ENCODE measurements at regions not wholly inside any gene's neighbourhood (a gene's known extent, or its start where the extent isn't known, plus 50 kb on each side); places are given as distances from the start of the nearest gene placed in this dataset.

- TF ChIP-seq, protein P1, sequence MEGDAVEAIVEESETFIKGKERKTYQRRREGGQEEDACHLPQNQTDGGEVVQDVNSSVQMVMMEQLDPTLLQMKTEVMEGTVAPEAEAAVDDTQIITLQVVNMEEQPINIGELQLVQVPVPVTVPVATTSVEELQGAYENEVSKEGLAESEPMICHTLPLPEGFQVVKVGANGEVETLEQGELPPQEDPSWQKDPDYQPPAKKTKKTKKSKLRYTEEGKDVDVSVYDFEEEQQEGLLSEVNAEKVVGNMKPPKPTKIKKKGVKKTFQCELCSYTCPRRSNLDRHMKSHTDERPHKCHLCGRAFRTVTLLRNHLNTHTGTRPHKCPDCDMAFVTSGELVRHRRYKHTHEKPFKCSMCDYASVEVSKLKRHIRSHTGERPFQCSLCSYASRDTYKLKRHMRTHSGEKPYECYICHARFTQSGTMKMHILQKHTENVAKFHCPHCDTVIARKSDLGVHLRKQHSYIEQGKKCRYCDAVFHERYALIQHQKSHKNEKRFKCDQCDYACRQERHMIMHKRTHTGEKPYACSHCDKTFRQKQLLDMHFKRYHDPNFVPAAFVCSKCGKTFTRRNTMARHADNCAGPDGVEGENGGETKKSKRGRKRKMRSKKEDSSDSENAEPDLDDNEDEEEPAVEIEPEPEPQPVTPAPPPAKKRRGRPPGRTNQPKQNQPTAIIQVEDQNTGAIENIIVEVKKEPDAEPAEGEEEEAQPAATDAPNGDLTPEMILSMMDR (conservative IDR thresholded peaks at IDR 0.05; ENCODE audit: low read depth, low read length): no peak
- no peak for TF ChIP-seq POLR2A (IDR thresholded peaks at IDR 0.05; ENCODE audit: low read depth, low read length)
- no peak for TF ChIP-seq MXI1 (IDR thresholded peaks at IDR 0.05; ENCODE audit: borderline replicate concordance, low read depth, low read length)
- no peak for TF ChIP-seq RFX5 (IDR thresholded peaks at IDR 0.05; ENCODE audit: low read depth, low read length)
- no peak for TF ChIP-seq BHLHE40 (IDR thresholded peaks at IDR 0.05; ENCODE audit: low read depth, low read length)
- TF ChIP-seq RCOR1 (IDR thresholded peaks at IDR 0.05; ENCODE audit: insufficient replicate concordance, low read length): no peak
- no peak for TF ChIP-seq MAZ (IDR thresholded peaks at IDR 0.05; ENCODE audit: borderline replicate concordance, low read depth, low read length)
- TF ChIP-seq CEBPB (IDR thresholded peaks at IDR 0.05; ENCODE audit: low read depth, low read length): no peak
- TF ChIP-seq NFE2L2 (IDR thresholded peaks at IDR 0.05; ENCODE audit: low read depth, low read length): no peak
Observed at GRCh38 chr2:185433824-185434223, 304.8 kb upstream of the FSIP2 start.

All from IMR-90 (cell line).